ENCODE measurements at regions not wholly inside any gene's neighbourhood (a gene's known extent, or its start where the extent isn't known, plus 50 kb on each side); places are given as distances from the start of the nearest gene placed in this dataset.
A peak's percentile ranks its signal among the peaks of the same experiment; 100 is the strongest.
"Not testable (repeated sequence)": the region's sequence is repeated elsewhere in the genome, so short reads cannot be mapped to it uniquely, and the experiment has no call there.

DNA sequence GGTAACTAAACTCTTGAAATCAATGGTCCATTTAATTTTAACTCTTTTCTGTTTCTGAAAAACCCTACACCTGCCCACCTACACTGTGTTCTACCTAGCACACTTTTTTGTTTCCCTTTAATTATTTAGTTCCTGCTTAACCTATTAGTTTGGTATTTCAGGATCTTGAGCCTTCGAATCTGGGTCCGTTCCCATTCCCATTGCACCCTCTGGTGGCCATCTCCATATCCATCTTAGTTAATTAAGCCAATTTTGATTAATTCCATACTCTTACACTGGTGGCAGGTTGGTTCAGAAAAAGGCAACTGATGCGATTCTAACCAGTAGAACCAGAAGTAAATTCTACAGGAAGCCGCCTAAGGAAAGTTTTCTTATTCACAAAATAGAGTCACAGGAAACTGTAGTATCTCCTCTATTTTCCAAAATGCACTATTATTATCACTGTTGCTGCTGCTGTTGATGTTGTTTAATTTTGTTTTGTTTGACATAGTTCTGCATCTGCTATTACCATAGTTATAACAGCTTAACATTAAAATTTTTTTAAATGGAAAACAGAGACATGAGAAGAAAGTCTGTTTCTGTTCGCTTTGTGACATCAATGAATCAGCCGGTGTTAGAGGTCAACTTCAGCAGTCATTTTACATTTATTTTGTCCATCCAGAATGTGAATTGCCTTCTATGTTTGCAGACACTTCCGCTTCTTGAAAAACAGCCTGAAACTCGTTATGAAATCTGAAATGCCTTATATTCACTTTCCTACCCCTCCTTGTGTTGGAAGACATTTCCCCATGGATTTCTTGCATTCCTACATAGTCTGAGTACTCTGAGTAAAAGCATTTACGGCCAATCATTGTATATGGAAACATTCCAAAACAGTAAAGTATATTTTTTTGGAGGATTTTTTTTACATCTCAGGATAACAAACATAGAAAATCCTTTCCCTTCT lies 115.5 kb upstream of the NCAM2 start:
- ATAC-seq, result peak in 1 of 2 donors; percentile 38
- peak; percentile 19 for DNase-seq
- intact Hi-C loops (cut with DNase I), result no loop called here

DNA sequence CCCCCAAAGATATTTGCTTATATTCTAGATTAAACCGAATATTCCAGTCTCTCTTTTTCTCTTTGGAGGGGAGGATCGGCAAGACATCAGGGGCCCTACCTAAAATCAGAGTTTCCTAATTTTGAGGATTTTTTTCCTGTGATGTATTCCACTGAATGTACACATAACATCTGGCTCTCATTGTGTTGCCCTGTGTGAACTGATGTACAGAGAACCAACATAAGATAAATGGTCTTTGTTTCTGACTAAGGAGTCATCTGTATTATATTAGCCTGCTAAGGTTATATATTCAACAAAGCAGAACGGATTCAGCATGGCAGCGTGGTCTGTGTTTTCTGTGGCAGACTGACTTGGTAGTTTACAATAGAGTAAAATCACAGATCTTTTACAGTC lies 114.8 kb upstream of the NCAM2 start:
- ATAC-seq (no peak), DNase-seq (no peak)
- intact Hi-C loops (cut with DNase I), result no loop called here

DNA sequence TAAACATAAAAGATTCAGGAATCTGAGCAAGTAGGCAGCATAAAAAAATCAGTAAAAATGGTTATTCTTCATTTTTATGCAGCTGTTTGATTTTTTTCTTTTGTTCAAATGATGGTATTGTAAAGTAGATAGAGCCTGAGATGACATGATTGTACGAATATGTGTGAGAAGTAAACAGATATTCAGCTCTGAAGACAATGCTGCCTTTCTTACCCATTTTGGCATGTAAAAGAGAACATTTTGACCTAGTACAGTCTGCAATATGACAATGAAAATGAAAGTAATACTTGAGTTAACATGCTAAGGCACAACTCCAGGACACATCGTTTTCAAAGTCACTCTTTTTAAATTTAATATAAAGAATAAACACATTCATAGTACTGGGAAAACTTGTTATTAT lies 95.7 kb upstream of the NCAM2 start:
- ATAC-seq (peak in 1 of 2 donors; percentile 35), DNase-seq (no peak)
- intact Hi-C loops (cut with DNase I), result no loop called here

DNA sequence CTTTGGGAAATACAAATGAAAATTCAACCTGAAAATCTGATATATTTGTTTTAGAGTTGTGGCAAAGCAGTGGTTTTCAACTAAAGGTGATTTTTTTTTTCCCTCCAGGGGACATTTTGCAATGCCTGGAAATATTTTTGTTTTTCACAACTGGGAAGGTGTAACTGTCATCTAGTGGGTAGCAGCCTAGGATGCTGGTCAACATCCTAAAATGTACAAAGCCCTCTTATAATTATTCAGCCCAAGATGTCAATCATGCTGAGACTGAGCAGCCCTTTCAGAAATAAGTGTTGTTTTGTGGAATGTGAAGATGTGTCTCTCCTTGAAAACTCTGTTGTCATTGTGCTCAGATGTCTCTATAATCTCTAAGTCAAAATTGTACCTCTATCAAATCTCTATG lies 95.2 kb upstream of the NCAM2 start:
- ATAC-seq, result no peak
- intact Hi-C loops (cut with DNase I), result no loop called here
- no peak for DNase-seq

DNA sequence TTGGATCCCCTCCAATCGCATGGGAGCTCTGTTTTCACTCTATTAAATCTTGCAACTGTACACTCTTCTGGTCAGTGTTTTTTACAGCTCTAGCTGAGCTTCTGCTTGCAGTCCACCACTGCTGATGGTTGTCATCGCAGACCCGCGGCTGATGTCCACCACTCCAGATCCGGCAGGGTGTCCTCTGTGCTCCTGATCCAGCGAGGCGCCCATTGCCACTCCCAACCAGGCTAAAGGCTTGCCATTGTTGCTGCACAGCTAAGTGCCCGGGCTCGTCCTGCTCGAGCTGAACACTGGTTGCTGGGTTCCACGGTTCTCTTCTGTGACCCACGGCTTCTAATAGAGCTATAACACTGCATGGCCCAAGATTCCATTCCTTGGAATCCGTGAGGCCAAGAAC lies 70.7 kb upstream of the NCAM2 start:
- DNase-seq; intact Hi-C loops (cut with DNase I); ATAC-seq: not testable (repeated sequence)

DNA sequence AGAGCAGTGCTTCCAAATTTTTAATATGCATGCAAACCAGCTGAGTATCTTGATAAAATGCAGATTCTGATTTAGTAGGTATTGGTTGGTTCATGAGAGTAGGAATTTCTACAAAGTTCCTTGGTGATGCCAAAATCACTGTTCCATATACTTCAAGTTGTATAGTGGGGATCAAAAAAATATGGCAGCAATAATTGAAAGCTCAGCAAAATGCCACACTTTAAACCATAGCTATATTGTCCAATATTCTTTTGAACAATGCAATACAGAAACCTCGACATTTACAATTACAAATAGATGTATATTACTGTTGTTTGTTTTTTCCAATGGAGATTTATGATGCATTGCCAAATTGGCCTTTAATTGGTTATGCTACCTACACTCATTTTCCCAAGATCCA lies 55.7 kb upstream of the NCAM2 start:
- DNase-seq, result no peak
- intact Hi-C loops (cut with DNase I), result no loop called here

DNA sequence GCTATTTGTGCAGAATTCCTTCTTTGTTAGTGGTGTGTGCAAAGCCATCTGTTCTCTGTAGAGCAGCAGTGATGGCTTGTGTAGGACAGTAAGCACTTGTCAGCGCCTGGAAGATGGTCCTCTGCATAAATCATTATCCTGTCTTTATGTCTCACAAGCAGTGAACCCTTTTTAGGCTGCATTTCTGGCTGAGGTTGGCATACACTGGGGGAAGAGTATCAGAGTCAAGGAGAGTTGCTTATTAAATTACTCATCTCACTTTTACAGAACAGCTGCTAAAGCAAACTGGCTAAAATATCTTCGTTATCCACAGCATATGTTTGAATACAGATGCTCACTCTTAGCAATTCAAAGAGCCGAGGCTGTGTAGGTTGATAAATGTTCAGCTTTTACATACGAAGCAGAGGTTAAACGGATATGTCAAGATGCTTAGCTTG lies 54.6 kb upstream of the NCAM2 start:
- DNase-seq (no peak), ATAC-seq (no peak)
- intact Hi-C loops (cut with DNase I), result no loop called here

More for the DNA sequence above, 55.7 kb upstream of the NCAM2 start:
- no peak for ATAC-seq

DNA sequence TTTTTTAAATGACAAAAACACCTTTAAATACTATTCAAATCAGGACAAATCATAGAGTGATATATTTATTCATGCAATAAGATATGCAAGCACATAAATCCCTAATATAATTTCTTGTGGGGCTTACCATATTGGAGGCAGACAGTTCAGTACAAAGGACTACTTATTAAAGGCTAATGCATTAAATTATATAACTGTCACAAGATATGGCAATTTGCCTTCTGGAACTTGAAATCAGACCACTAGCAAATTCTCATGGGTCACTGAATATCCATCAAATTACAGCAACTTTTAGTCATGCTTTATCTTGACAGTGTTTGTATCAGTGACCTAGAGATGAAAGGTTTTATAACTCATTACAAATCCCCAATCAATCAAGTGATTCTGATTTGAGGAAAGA lies 54.1 kb upstream of the NCAM2 start:
- DNase-seq (no peak), ATAC-seq (no peak)
- intact Hi-C loops (cut with DNase I), result no loop called here

DNA sequence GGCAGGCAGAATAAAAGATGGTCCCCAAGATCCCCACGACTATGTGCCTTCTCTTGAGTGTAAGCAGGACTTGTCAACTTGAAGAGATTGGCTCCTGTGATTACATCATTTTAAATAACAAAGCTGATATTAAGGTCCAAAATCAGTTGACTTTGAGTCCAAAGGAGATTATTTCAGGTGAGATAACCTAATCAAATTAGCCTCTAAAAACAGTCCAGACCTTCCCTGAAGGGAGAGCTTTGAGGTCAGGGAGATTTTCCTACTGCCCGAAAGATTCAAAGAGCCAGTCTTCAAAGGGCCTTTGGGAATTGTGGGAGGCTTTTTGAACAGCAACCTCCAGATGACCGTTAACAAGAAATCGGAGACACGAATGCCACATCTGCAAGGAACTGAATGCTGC lies 51.5 kb upstream of the NCAM2 start:
- intact Hi-C loops (cut with DNase I), result no loop called here
- ATAC-seq, result no peak
- no peak for DNase-seq

Small RNA genes lying in the stretch of these regions (microRNA-seq; reads per million reads assigned to microRNA genes)
- gene MIR548X, result 0 reads per million in 2 donors
